GM19452 (cell line): ENCODE measurements at regions not wholly inside any gene's neighbourhood (a gene's known extent, or its start where the extent isn't known, plus 50 kb on each side); places are given as distances from the start of the nearest gene placed in this dataset.

ENCODE experiments used
- ATAC-seq: cut with Tn5 transposase; IDR thresholded peaks from one replicate; pipeline ENCODE4 v1.9.1; 2021; ENCODE audit not compliant: unreplicated experiment

GRCh38 chr10:78445308-78445707 lies 411.6 kb downstream of the RPS24 start:
- no peak for ATAC-seq

- no peak for ATAC-seq
These were observed 414.8 kb downstream of the RPS24 start for GRCh38 chr10:78448470-78448869.

- no peak for ATAC-seq
These were observed 415.3 kb downstream of the RPS24 start for GRCh38 chr10:78448994-78449418.

GRCh38 chr10:78449554-78449953 lies 415.9 kb downstream of the RPS24 start:
- ATAC-seq = no peak

- ATAC-seq = no peak
These were observed 416.6 kb downstream of the RPS24 start for GRCh38 chr10:78450239-78450638.

GRCh38 chr10:78450807-78451485 lies 417.3 kb downstream of the RPS24 start:
- no peak for ATAC-seq

GRCh38 chr10:78451592-78451991 lies 417.9 kb downstream of the RPS24 start:
- ATAC-seq = no peak

GRCh38 chr10:78454123-78454645 lies 420.5 kb downstream of the RPS24 start:
- no peak for ATAC-seq

- ATAC-seq = no peak
These were observed 421.6 kb downstream of the RPS24 start for GRCh38 chr10:78455236-78455635.

- ATAC-seq = no peak
These were observed 422.1 kb downstream of the RPS24 start for GRCh38 chr10:78455811-78456210.

- ATAC-seq = no peak
These were observed 423.2 kb downstream of the RPS24 start for GRCh38 chr10:78456649-78457400.

- ATAC-seq = no peak
These were observed 424.3 kb downstream of the RPS24 start for GRCh38 chr10:78457804-78458482.

GRCh38 chr10:78458983-78459638 lies 425.4 kb downstream of the RPS24 start:
- ATAC-seq = no peak

GRCh38 chr10:78459639-78460037 lies 426.0 kb downstream of the RPS24 start:
- ATAC-seq = no peak

GRCh38 chr10:78460204-78460603 lies 426.5 kb downstream of the RPS24 start:
- no peak for ATAC-seq

- ATAC-seq = no peak
These were observed 427.7 kb downstream of the RPS24 start for GRCh38 chr10:78461333-78461732.

- no peak for ATAC-seq
These were observed 428.5 kb downstream of the RPS24 start for GRCh38 chr10:78462176-78462575.

- ATAC-seq = no peak
These were observed 429.1 kb downstream of the RPS24 start for GRCh38 chr10:78462726-78463228.

GRCh38 chr10:78464118-78464855 lies 430.6 kb downstream of the RPS24 start:
- ATAC-seq = no peak

GRCh38 chr10:78464856-78465267 lies 431.2 kb downstream of the RPS24 start:
- no peak for ATAC-seq
